Activated naive CD4-positive, alpha-beta T cell treated with anti-CD3 and anti-CD28 coated beads for 36 hours (primary cell): ENCODE measurements at regions not wholly inside any gene's neighbourhood (a gene's known extent, or its start where the extent isn't known, plus 50 kb on each side); places are given as distances from the start of the nearest gene placed in this dataset.

Source experiments
- CTCF ChIA-PET: fragments of 350-600 bp; sonication (Branson Sonifier 250); formaldehyde crosslinking; loops from one replicate; lab custom pipeline; 2021; ENCODE audit warnings: antibody characterized with exemption; lab: Charles Lee
- DNase-seq: peaks from one replicate; pipeline ENCODE4 v3.0.0-alpha.2; 2020
- H3K27ac Mint-ChIP-seq: one replicate; pipeline ENCODE4 v1.8.0; 2021; ENCODE audit warnings: mild to moderate bottlenecking, mixed read lengths
- H3K27me3 Mint-ChIP-seq: one replicate; pipeline ENCODE4 v1.8.0; 2021; ENCODE audit warnings: low read depth, mixed read lengths
- H3K36me3 Mint-ChIP-seq: one replicate; pipeline ENCODE4 v1.8.0; 2021; ENCODE audit warnings: low read depth, mixed read lengths
- H3K4me1 Mint-ChIP-seq: one replicate; pipeline ENCODE4 v1.8.0; 2021; ENCODE audit warnings: low read depth, mixed read lengths
- H3K4me3 Mint-ChIP-seq: one replicate; pipeline ENCODE4 v1.8.0; 2021; ENCODE audit warnings: mild to moderate bottlenecking, moderate library complexity, mixed read lengths
- H3K9me3 Mint-ChIP-seq: one replicate; pipeline ENCODE4 v1.8.0; 2021; ENCODE audit warnings: mixed read lengths
- intact Hi-C: fragments of 100-400 bp; cut with micrococcal nuclease; formaldehyde crosslinking; loops from one replicate; pipeline ENCODE4 v1.15.1; 2023

DNA sequence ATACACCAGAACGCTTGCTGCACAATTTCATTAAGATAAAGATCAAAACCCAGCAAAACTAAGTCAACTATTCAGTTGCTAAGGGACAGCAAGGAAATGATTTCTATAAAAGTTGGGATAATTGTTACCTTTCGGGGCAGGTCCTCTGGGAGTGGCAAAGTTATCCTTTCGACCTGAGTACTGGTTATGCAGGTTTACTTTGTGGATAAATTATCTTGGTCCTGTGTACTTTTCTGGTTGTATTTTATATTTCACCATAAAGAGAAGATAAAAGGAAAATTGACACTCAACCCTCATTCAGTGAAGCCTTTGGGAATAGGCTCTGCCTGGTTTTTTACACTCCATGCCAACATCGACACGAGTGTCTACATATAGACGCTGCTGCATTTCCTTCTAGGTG, 146.5 kb downstream of the SYK start:
- H3K9me3 Mint-ChIP-seq = no peaks in the 10 kb centered on the region
- intact Hi-C loops = no loop called here
- H3K36me3 Mint-ChIP-seq = no peaks in the 10 kb centered on the region
- H3K4me1 Mint-ChIP-seq = no peaks in the 10 kb centered on the region
- no peak overlapping the region for H3K4me3 Mint-ChIP-seq
- H3K27ac Mint-ChIP-seq = no peak overlapping the region
- no peak for DNase-seq
- peaks cover 10% of the 10 kb centered on the region for H3K27me3 Mint-ChIP-seq
- CTCF ChIA-PET = no interaction called here

GRCh38 chr9:90950600-90950999, 149.0 kb downstream of the SYK start:
- H3K27me3 Mint-ChIP-seq = peaks cover 10% of the 10 kb centered on the region
- intact Hi-C loops = no loop called here
- DNase-seq = no peak
- CTCF ChIA-PET = interaction anchor here (0.9 kb wide), 1 partner anchor 476 kb away, joined by 3 read pairs; no protein-coding TSS in a partner anchor
- no peaks in the 10 kb centered on the region for H3K36me3 Mint-ChIP-seq
- H3K4me1 Mint-ChIP-seq = no peaks in the 10 kb centered on the region
- no peak overlapping the region for H3K27ac Mint-ChIP-seq
- no peaks in the 10 kb centered on the region for H3K9me3 Mint-ChIP-seq
- H3K4me3 Mint-ChIP-seq = no peak overlapping the region

DNA sequence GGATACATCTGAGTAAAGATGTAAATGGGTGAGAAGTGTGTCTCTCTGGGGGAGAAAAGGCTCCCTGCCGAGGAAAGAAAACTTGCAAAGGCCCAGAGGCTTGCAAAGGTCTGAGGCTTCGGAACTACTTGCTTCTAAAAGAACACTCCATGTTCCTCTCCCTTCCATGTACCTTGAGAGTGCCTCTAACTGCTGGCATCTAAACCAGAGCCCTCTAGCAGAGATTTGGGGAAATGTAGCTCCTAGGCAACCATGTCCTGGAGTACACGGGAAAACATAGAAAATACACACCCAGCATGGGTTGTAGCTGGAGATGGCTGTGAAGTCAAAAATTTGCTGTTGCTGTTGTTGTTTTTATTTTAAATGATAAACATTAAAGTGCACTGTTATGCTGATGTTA, 151.6 kb downstream of the SYK start:
- H3K9me3 Mint-ChIP-seq = no peaks in the 10 kb centered on the region
- no peak overlapping the region for H3K4me3 Mint-ChIP-seq
- CTCF ChIA-PET = no interaction called here
- no peak for DNase-seq
- intact Hi-C loops = no loop called here
- peaks cover 9% of the 10 kb centered on the region for H3K27me3 Mint-ChIP-seq
- H3K36me3 Mint-ChIP-seq = no peaks in the 10 kb centered on the region
- H3K27ac Mint-ChIP-seq = no peak overlapping the region
- no peaks in the 10 kb centered on the region for H3K4me1 Mint-ChIP-seq

DNA sequence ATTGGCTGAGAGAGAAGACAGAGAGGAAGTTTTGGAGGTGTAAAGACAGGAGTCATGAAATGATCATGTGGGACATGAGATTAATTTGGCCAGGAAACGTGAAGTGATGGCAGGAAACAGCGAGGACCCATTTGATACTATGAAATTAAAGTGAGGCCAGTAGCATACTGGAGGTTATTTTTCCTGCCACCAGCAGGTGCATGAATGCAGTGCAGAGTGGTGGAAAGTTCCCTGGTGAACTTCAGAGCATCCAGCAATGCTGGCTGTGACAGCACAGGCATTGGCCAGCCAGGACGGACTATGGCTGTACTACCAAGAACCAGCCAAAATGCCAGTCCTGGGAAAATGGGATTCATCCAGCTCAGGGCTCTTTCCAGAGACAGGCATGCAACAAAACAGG, 152.2 kb downstream of the SYK start:
- H3K27ac Mint-ChIP-seq = no peak overlapping the region
- no peaks in the 10 kb centered on the region for H3K36me3 Mint-ChIP-seq
- H3K4me1 Mint-ChIP-seq = no peaks in the 10 kb centered on the region
- CTCF ChIA-PET = no interaction called here
- no peak overlapping the region for H3K4me3 Mint-ChIP-seq
- H3K9me3 Mint-ChIP-seq = no peaks in the 10 kb centered on the region
- peaks cover 9% of the 10 kb centered on the region for H3K27me3 Mint-ChIP-seq
- no peak for DNase-seq
- intact Hi-C loops = no loop called here

- intact Hi-C loops = no loop called here
- no peak for DNase-seq
- H3K4me1 Mint-ChIP-seq = no peaks in the 10 kb centered on the region
- H3K36me3 Mint-ChIP-seq = no peaks in the 10 kb centered on the region
- CTCF ChIA-PET = no interaction called here
- no peaks in the 10 kb centered on the region for H3K9me3 Mint-ChIP-seq
- H3K4me3 Mint-ChIP-seq = no peak overlapping the region
- peaks cover 9% of the 10 kb centered on the region for H3K27me3 Mint-ChIP-seq
- no peak overlapping the region for H3K27ac Mint-ChIP-seq
Observed at GRCh38 chr9:90956026-90956810, 154.6 kb downstream of the SYK start.

DNA sequence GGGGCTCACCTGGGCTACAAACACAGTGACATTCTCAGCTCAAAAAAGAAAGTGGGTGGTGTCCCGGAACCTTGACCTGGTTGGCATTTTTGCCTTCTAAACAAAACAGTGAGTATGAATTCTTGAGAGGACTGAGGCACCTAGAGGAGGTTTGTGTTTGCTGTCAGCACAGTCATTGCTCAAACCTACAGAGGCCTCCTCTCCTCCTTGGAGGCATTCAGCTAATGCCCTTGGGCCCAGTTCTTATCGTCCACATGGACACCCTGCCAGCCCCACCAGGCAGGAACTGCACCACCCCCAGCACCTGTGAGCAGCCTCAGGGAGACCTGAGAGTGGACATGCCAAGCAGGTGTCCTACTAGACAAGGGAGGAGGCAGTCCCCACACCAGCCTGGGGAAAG, 156.7 kb downstream of the SYK start:
- CTCF ChIA-PET = interaction anchor here (0.5 kb wide), 1 partner anchor 77 kb away, joined by 3 read pairs; no protein-coding TSS in a partner anchor
- DNase-seq = no peak
- H3K27me3 Mint-ChIP-seq = peaks cover 13% of the 10 kb centered on the region
- no peaks in the 10 kb centered on the region for H3K4me1 Mint-ChIP-seq
- no peaks in the 10 kb centered on the region for H3K36me3 Mint-ChIP-seq
- no peak overlapping the region for H3K4me3 Mint-ChIP-seq
- H3K9me3 Mint-ChIP-seq = no peaks in the 10 kb centered on the region
- H3K27ac Mint-ChIP-seq = no peak overlapping the region
- intact Hi-C loops = no loop called here

DNA sequence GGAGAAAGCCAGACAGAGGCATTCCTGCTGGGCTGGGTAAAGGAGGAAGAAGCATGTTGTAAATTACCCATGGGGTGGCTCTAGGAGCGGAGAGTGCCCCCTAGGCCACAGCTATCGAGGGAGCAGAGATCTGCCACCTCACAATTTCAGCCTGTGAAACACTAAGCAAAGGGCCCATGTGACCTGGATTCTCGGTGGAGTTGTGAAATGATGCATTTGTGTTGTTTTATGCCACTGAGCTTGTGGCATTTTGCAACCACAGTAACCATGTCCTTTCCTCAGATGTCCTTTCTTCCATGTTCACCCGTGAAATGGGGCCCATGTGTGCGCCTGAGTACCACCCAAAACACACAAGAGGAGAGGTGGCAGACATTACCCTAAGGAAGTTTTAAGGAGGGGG, 159.3 kb downstream of the SYK start:
- no peaks in the 10 kb centered on the region for H3K36me3 Mint-ChIP-seq
- H3K4me1 Mint-ChIP-seq = peaks cover 3% of the 10 kb centered on the region
- H3K9me3 Mint-ChIP-seq = no peaks in the 10 kb centered on the region
- no peak overlapping the region for H3K27ac Mint-ChIP-seq
- DNase-seq = no peak
- intact Hi-C loops = no loop called here
- CTCF ChIA-PET = no interaction called here
- peaks cover 21% of the 10 kb centered on the region for H3K27me3 Mint-ChIP-seq
- H3K4me3 Mint-ChIP-seq = no peak overlapping the region

DNA sequence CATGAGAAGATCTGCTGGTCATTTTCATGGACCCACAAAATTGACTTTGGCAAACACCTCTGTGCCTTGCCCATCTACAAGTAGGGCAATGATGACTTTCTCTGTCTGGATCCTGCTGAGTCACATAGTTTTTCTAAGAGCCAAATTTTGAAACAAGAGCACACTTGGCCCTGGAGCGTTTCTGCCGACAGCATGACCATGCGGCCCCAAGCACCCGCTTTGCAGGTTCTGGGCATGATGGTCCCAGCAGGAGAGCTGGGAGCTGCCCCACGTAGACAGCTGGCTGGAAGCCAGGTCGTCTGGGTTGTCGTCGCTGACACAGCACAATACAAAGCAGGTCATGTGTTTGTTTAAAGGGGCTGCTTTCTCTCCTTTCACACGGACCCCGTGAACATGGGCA, 159.8 kb downstream of the SYK start:
- intact Hi-C loops = no loop called here
- CTCF ChIA-PET = no interaction called here
- H3K36me3 Mint-ChIP-seq = no peaks in the 10 kb centered on the region
- H3K4me3 Mint-ChIP-seq = no peak overlapping the region
- H3K9me3 Mint-ChIP-seq = no peaks in the 10 kb centered on the region
- DNase-seq = no peak
- peaks cover 19% of the 10 kb centered on the region for H3K27me3 Mint-ChIP-seq
- H3K4me1 Mint-ChIP-seq = peaks cover 3% of the 10 kb centered on the region
- no peak overlapping the region for H3K27ac Mint-ChIP-seq

DNA sequence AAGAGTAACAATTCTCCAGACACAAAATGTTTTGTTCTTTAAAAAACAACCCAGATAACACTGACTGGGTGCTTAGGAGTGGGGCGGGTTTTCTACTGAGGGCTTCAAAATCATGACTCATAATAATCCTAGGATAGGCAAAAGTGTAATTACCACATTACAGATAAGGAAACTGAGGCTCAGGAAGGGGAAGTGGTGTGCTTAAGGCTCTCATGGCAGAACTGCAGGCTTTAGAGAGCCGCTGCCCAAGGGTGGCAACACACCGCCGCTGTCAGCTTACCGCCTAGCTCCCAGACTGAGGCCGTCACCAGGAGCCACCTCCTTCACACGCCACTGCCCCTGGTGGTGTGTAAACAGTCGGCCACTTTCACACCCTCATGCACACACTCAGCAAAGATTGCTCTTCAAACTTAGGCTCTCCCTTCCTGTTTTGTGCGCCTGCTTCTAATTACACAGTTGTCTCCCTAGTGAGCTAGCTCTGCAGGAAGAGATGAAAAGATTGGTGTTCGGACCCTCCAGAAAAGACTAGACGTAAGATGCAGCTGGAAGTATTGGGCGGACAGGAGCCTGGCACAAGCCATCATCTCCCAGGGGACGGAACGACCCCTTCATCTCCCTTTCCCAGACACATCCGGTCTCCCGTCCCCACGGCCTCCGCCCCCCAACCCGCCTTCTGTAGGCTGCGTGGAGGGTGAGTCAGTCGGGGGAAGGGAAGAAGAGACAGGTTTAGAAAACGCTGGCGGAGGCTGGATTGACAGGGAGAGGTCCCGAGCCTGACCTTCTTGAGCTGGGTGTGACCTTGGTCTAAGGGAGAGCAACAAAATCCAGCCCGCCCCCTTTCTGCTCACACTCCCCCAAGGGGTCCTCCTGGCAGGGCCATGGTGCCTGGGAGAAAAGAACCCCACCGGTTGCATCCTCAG, 162.7 kb downstream of the SYK start:
- no peak overlapping the region for H3K27ac Mint-ChIP-seq

DNA sequence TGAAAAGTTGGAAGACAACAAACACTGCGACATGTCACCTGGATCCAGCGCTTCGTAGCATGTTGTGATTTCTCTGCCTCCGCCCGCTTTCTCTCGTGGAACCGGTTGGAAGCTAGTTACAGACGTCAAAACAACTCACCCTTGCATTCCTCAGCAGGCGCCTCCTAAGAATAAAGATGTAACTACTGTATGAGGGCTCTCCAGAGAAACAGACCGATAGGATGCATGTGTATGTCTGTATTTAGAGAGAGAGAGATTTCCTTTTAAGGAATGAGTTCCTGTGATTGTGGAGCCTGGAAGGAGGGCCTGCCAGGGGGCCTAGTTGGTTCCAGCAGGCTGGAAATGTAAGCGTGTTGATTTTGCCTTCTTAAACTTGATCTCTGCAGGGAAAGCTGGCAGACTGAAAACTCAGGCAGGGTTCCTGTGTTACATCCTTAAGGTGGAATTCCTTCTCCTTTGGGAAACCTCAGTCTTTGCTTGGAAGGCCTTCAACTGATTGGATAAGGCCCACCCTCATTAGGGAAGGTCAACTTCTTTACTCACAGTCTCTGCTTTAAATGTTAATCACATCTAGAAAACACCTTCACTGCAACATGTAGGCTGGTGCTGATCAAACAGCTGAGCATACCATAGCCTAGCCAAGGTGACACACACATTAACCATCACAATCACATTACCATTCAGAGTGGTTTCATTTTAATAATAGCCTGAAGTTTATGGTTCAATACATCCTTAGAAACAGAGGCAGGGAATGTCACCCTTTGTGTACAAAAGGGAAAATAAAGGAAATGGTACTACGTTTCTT, 163.8 kb downstream of the SYK start:
- no peaks in the 10 kb centered on the region for H3K9me3 Mint-ChIP-seq
- no peaks in the 10 kb centered on the region for H3K36me3 Mint-ChIP-seq
- H3K4me3 Mint-ChIP-seq = no peak overlapping the region
- H3K27ac Mint-ChIP-seq = no peak overlapping the region
- H3K27me3 Mint-ChIP-seq = peaks cover 17% of the 10 kb centered on the region
- intact Hi-C loops = no loop called here
- DNase-seq = no peak
- H3K4me1 Mint-ChIP-seq = peaks cover 9% of the 10 kb centered on the region
- CTCF ChIA-PET = interaction anchor here (0.6 to 1.2 kb wide), 2 partner anchors 47 to 50 kb away, joined by 3 to 4 read pairs; no protein-coding TSS in a partner anchor

More for the DNA sequence above, 162.7 kb downstream of the SYK start:
- Mint-ChIP-seq H3K4me3 (no peak overlapping the region), H3K4me1 (peaks cover 9% of the 10 kb centered on the region), H3K27me3 (peaks cover 17% of the 10 kb centered on the region), H3K36me3 (no peaks in the 10 kb centered on the region), H3K9me3 (no peaks in the 10 kb centered on the region)
- no peak for DNase-seq
- CTCF ChIA-PET = interaction anchor here (0.6 to 1.2 kb wide), 2 partner anchors 49 to 241 kb away, joined by 4 to 5 read pairs; no protein-coding TSS in a partner anchor
- intact Hi-C loops = no loop called here

GRCh38 chr9:90966031-90966290, 164.3 kb downstream of the SYK start:
- Mint-ChIP-seq H3K9me3 (no peaks in the 10 kb centered on the region), H3K27ac (no peak overlapping the region), H3K4me1 (peaks cover 9% of the 10 kb centered on the region), H3K27me3 (peaks cover 17% of the 10 kb centered on the region), H3K36me3 (no peaks in the 10 kb centered on the region), H3K4me3 (no peak overlapping the region)
- no peak for DNase-seq
- CTCF ChIA-PET = interaction anchor here (0.6 to 1.7 kb wide), 2 partner anchors 46 to 51 kb away, joined by 3 to 4 read pairs; no protein-coding TSS in a partner anchor
- intact Hi-C loops = no loop called here
